ENCODE measurements at regions not wholly inside any gene's neighbourhood (a gene's known extent, or its start where the extent isn't known, plus 50 kb on each side); places are given as distances from the start of the nearest gene placed in this dataset. TPM values are rescaled to one million over a fixed set of nuclear protein-coding genes. Genes with fewer than 3 reads are reported as not detected.
"Not testable (repeated sequence)": the region's sequence is repeated elsewhere in the genome, so short reads cannot be mapped to it uniquely, and the experiment has no call there.

GRCh38 chr12:9306004-9306403, 97.8 kb upstream of the PZP start:
- DNase-seq = not testable (repeated sequence)

GRCh38 chr12:9304540-9304939, 96.3 kb upstream of the PZP start:
- not testable (repeated sequence) for DNase-seq

- not testable (repeated sequence) for DNase-seq
Observed at GRCh38 chr12:9295872-9296271, 87.7 kb upstream of the PZP start.

GRCh38 chr12:9294072-9294620, 86.0 kb upstream of the PZP start:
- not testable (repeated sequence) for DNase-seq

- DNase-seq = not testable (repeated sequence)
Observed at GRCh38 chr12:9293391-9293790, 85.2 kb upstream of the PZP start.

GRCh38 chr12:9289984-9290383, 81.8 kb upstream of the PZP start:
- not testable (repeated sequence) for DNase-seq

- not testable (repeated sequence) for DNase-seq
Observed at GRCh38 chr12:9284724-9285123, 76.5 kb upstream of the PZP start.

- not testable (repeated sequence) for DNase-seq
Observed at GRCh38 chr12:9284197-9284596, 76.0 kb upstream of the PZP start.

- DNase-seq = peak; percentile 63
Observed at GRCh38 chr12:9283346-9284095, 75.3 kb upstream of the PZP start.

GRCh38 chr12:9276990-9277389, 68.8 kb upstream of the PZP start:
- no peak for DNase-seq

- no peak for DNase-seq
Observed at GRCh38 chr12:9273276-9273675, 65.1 kb upstream of the PZP start.

GRCh38 chr12:9271875-9272274, 63.7 kb upstream of the PZP start:
- no peak for DNase-seq

GRCh38 chr12:9264546-9264945, 56.4 kb upstream of the PZP start:
- DNase-seq = no peak

- DNase-seq = no peak
Observed at GRCh38 chr12:9260931-9261330, 52.7 kb upstream of the PZP start.

- no peak for DNase-seq
Observed at GRCh38 chr12:9258676-9259075, 50.5 kb upstream of the PZP start.

Small RNAs in the stretch of these regions (small RNA-seq; reads per million reads assigned to genes)
- gene RF00072 = not detected

Data from occipital lobe (tissue), 2 donors.